ENCODE measurements at regions not wholly inside any gene's neighbourhood (a gene's known extent, or its start where the extent isn't known, plus 50 kb on each side); places are given as distances from the start of the nearest gene placed in this dataset.
"Not testable (repeated sequence)": the region's sequence is repeated elsewhere in the genome, so short reads cannot be mapped to it uniquely, and the experiment has no call there.

DNA sequence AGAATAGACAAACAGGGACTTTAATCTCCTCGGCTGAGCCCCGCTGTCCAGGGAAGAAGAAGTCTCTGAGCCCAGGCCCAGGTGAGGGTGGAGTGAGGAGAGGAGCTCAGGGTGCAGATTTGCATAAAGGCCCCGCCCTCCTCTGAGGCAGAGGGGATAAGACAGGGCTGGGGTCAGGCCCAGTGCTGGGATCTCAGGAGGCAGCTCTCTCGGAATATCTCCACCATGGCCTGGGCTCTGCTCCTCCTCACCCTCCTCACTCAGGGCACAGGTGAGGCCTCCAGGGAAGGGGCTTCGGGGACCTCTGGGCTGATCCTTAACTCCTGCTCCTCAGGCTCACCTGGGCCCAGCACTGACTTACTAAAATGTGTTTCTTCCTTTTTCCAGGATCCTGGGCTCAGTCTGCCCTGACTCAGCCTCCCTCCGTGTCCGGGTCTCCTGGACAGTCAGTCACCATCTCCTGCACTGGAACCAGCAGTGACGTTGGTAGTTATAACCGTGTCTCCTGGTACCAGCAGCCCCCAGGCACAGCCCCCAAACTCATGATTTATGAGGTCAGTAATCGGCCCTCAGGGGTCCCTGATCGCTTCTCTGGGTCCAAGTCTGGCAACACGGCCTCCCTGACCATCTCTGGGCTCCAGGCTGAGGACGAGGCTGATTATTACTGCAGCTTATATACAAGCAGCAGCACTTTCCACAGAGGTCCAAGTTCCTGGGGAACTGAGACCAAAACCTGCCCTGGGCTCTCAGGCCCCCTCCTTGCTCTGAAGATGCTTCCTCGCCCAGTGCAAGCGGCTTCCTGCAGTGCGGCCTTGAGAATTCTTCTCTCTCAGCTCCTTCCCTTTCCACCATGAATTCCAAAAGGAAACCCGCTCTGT, 90.2 kb downstream of the GGTLC2 start:
- not testable (repeated sequence) for H3K9me3 ChIP-seq (ENCODE audit: low read depth, low read length); H3K27me3 ChIP-seq (ENCODE audit: insufficient read depth, low read length); H3K4me3 ChIP-seq (ENCODE audit: low read length)
- peaks cover 19% of the 10 kb centered on the region for H3K4me1 ChIP-seq (ENCODE audit: insufficient read depth, low read length)

DNA sequence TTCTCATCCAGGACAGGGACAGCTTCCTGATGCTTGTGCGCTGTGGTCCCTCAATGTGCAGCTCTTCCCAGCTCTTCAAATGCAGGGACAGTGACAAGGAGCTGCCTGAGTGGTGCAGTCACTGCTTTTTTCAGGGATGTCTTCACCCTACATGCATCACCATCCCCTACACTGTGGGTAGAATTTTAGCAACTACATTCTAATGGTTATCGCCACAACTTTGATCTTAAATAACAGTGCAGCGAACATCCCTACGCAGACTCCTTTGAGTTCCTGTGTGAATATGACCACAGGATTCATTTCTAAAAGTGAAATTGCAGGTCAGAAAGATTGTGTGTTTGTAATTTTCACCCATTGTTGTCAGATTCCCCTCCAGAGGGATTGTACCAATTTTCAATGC, 90.9 kb downstream of the GGTLC2 start:
- not testable (repeated sequence) for H3K27me3 ChIP-seq (ENCODE audit: insufficient read depth, low read length); H3K4me3 ChIP-seq (ENCODE audit: low read length); H3K9me3 ChIP-seq (ENCODE audit: low read depth, low read length)
- peaks cover 19% of the 10 kb centered on the region for H3K4me1 ChIP-seq (ENCODE audit: insufficient read depth, low read length)

DNA sequence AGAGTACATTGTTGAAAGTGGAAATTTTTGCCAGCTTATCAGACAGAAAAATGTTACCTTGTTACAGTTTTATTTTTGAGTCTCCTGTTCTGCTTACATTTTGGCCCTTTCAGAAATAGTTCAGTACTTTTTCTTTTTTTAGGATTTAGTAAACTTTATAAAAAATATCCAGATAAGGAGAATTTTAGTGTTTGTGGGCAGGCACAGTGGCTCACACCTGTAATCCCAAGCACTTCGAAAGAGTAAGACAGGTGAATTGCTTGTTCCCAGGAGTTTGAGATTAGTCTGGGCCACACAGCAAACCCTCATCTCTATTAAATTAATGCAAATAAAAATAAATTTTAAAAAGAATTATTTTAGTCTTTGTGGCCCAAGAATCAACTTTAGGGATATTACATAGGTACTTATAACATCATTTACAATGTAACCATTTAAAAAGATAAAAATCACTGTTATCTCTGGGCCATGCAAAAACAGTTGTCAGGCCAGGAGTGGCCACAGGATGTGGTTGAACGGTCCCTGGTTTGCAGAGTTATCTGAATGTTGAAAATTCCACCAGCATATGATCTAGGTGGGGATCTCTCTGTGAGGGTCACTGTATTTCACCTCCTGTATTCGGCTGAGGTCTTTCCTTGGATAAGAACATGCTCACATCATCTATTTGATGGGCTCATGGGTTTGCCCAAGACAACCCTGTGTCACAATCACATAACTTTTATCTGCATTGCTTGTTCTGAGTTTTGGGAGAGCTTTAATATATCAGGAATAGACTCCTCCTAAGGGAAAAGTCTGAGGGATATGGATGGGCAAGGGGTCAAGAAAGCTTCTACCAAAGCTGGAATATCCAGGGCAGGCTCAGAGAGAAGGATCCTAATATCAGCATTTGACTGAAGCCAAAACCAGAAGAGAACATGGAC, 91.5 kb downstream of the GGTLC2 start:
- H3K9me3 ChIP-seq (ENCODE audit: low read depth, low read length): no peaks in the 10 kb centered on the region
- H3K27me3 ChIP-seq (ENCODE audit: insufficient read depth, low read length): peaks cover 2% of the 10 kb centered on the region
- peaks cover 19% of the 10 kb centered on the region for H3K4me1 ChIP-seq (ENCODE audit: insufficient read depth, low read length)
- H3K4me3 ChIP-seq (ENCODE audit: low read length): no peak overlapping the region

DNA sequence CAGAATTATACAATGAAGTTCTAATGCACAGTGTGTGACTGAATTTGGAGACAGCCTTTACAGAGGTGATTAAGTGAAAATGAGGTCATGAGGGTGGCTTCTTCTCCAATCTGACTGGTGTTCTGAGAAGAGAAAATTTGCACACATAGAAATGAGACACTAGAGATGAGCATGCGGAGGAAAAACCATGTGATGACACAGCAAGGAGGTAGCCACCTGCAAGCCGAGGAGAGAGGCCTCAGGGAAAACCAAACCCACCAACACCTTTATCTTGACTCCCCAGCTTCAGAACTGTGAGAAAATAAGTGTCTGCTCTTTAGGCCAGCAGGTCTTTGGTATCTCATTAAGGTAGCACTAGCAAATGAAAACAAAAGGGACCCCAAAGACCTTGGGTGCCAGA, 93.2 kb downstream of the GGTLC2 start:
- Histone ChIP-seq H3K9me3 (ENCODE audit: low read depth, low read length) (no peaks in the 10 kb centered on the region), H3K27me3 (ENCODE audit: insufficient read depth, low read length) (peaks cover 6% of the 10 kb centered on the region), H3K4me1 (ENCODE audit: insufficient read depth, low read length) (peaks cover 19% of the 10 kb centered on the region), H3K4me3 (ENCODE audit: low read length) (no peak overlapping the region)

DNA sequence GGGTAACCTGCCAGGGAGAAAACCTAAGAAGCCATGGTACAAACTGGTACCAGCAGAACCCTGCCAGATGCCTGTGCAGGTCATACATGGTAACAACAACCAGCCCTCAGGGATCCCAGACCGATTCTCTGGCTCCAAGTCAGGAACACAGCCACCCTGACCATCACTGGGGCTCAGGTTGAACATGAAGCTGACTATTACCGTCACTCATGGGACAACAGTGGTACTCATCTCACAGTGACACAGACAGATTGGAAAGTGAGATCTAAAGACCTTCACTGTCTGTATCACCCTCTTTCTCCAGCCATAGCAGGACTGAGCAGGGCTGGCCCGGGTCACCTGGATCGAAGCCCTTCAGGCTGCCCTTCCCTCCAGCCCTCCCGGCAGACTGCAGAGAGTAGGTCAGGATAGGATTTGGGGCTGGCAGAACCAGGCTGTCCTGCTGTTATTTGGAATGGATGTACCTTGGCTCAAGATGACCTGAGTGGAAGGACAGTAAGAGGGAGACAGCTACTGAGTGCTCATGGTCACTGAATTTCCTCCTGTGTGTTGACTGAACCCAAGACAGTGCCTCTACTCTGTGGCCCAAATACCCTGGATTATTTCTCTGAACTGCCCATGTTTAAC, 94.7 kb downstream of the GGTLC2 start:
- Histone ChIP-seq H3K27me3 (ENCODE audit: insufficient read depth, low read length) (peaks cover 6% of the 10 kb centered on the region), H3K4me3 (ENCODE audit: low read length) (no peak overlapping the region), H3K4me1 (ENCODE audit: insufficient read depth, low read length) (peaks cover 15% of the 10 kb centered on the region), H3K9me3 (ENCODE audit: low read depth, low read length) (no peaks in the 10 kb centered on the region)

DNA sequence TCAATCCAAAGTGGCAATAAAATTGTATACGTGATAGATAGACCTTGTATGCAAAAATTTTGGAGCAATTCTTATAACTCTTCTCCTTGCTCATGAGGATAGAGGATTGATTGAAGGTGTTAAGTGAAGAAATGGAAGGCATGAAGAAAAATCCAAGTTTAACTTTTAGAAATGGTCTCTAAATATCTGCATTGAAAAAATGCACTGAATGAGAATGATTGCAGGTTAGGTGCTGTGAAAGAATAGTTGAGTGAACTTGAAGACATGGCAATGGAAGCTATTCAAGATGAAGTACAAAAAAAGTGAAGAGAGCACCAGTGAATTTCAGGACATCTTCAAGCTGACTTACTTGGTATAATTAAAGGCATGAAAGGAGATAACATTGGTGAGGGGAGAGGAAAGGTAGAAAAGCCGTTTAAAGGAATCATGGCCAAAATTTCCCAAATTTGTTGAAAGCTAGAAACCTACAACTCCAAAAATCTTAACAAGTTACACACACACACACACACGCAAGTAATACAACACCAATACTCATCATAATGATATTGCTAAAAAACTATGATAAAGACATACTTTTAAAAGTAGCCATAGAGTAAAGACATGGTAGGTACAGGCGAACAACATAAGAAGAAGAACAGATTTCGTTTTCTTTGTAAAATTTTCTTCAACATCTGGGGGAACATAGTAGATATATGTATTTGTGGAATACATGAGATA, 96.3 kb downstream of the GGTLC2 start:
- Histone ChIP-seq H3K4me3 (ENCODE audit: low read length) (no peak overlapping the region), H3K9me3 (ENCODE audit: low read depth, low read length) (no peaks in the 10 kb centered on the region), H3K27me3 (ENCODE audit: insufficient read depth, low read length) (peaks cover 6% of the 10 kb centered on the region), H3K4me1 (ENCODE audit: insufficient read depth, low read length) (peaks cover 18% of the 10 kb centered on the region)

DNA sequence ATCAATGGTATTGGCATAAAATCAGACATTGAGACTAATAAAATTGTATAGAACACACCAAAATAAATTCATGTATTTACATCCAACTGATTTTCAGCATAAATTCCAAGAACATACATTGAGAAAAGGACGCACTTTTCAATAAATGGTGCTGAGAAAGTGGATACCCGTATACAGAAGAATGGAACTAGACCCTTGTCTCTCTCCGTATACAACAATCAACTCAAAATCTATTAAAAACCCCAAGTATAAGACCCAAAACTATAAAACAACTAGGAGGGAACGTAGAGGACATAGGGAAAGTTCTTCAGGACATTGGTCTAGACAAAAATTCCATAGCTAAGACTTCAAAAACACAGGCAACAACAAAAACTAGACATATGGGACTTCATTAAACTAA, 97.4 kb downstream of the GGTLC2 start:
- Histone ChIP-seq H3K27me3 (ENCODE audit: insufficient read depth, low read length) (peaks cover 6% of the 10 kb centered on the region), H3K9me3 (ENCODE audit: low read depth, low read length) (no peaks in the 10 kb centered on the region), H3K4me3 (ENCODE audit: low read length) (no peak overlapping the region), H3K4me1 (ENCODE audit: insufficient read depth, low read length) (peaks cover 24% of the 10 kb centered on the region)

DNA sequence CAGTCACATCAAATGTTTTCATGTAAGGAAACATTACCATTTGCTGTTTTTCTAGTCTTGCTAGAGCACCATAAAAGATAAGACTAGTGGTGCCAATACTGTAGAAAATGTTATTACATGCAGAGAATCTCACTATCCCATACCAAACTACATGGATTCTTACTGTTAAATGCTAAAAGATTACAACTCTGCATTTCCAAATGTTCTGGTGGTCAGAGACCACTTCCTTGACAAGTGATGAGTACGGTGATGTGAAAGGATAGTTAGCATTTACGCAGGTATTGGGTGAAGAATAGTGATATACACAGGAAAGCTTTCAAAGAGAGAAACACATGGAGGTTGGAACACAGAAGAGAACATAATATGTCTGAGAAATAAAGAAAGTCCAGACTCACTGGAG, 98.2 kb downstream of the GGTLC2 start:
- Histone ChIP-seq H3K4me3 (ENCODE audit: low read length) (no peak overlapping the region), H3K4me1 (ENCODE audit: insufficient read depth, low read length) (peaks cover 29% of the 10 kb centered on the region), H3K27me3 (ENCODE audit: insufficient read depth, low read length) (peaks cover 6% of the 10 kb centered on the region), H3K9me3 (ENCODE audit: low read depth, low read length) (no peaks in the 10 kb centered on the region)

DNA sequence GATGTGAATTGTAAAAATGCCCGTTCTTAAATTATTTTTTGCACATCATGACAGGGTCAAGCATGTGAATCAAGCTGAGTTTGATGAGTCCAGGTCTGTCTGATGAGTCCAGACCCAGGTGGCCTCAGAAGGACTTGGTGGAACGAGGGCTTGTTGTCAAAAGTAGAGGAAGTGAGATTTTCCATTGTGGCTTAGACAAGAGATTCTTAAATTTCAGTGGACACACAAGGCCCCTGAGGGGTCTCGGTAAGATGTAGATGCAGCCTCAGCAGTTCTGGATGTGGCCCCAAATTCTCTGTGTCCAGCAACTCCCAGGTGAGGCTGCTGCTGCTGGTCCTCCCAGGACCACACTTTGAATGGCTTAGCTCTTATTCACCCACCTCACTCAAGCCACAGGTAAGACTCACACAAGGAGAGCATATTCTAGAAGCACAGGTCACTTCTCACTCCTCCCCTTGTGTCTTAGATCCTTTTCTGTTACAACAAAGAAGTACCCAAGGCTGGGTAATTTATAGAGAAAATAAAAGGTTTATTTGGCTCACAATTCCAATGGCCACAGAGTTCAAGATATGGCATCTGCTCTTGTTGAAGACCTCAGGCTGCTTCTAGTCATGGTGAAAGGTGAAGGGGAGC, 98.8 kb downstream of the GGTLC2 start:
- H3K27me3 ChIP-seq (ENCODE audit: insufficient read depth, low read length): peaks cover 6% of the 10 kb centered on the region
- H3K4me1 ChIP-seq (ENCODE audit: insufficient read depth, low read length): peaks cover 30% of the 10 kb centered on the region
- H3K4me3 ChIP-seq (ENCODE audit: low read length): no peak overlapping the region
- H3K9me3 ChIP-seq (ENCODE audit: low read depth, low read length): no peaks in the 10 kb centered on the region

DNA sequence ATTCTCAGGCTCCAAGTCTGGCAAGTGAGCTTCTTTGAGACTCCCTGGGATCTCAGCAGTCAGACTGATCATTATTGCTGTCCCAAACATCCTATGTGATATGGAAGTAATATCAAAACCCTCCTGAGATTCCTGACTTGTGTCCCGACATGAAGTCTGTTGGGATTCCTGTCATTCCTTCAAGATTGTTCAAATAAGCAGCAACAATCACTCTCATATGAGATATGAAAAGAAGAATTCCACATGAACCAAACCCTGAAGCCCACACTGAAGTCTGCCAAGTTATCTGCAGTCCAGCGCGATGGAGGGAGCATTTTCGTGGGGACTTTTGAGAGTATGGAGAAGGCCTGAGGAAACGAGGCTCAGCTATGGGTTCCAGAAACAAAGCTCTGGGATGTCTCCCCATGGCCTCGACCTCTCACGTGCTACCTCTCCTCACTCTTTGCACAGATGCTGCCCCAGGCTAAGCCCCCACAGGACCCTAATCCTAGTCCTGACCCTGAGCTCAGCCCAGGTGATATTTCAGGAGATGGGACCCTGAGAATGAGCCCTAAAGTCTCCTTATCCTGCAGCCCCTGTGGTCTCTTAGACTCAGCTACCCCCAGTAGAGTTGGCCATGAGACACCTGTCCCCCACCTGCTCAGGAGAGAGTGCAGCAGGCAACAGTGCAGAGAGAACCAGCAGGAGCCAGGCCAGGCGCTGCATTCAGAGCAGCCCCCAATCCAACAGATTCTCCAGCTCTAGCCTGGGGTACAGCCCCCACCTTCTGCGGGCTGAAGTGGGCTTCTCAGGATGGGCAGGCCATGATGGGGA, 100.2 kb downstream of the GGTLC2 start:
- no peaks in the 10 kb centered on the region for H3K9me3 ChIP-seq (ENCODE audit: low read depth, low read length)
- peaks cover 31% of the 10 kb centered on the region for H3K4me1 ChIP-seq (ENCODE audit: insufficient read depth, low read length)
- no peak overlapping the region for H3K4me3 ChIP-seq (ENCODE audit: low read length)
- peaks cover 6% of the 10 kb centered on the region for H3K27me3 ChIP-seq (ENCODE audit: insufficient read depth, low read length)

DNA sequence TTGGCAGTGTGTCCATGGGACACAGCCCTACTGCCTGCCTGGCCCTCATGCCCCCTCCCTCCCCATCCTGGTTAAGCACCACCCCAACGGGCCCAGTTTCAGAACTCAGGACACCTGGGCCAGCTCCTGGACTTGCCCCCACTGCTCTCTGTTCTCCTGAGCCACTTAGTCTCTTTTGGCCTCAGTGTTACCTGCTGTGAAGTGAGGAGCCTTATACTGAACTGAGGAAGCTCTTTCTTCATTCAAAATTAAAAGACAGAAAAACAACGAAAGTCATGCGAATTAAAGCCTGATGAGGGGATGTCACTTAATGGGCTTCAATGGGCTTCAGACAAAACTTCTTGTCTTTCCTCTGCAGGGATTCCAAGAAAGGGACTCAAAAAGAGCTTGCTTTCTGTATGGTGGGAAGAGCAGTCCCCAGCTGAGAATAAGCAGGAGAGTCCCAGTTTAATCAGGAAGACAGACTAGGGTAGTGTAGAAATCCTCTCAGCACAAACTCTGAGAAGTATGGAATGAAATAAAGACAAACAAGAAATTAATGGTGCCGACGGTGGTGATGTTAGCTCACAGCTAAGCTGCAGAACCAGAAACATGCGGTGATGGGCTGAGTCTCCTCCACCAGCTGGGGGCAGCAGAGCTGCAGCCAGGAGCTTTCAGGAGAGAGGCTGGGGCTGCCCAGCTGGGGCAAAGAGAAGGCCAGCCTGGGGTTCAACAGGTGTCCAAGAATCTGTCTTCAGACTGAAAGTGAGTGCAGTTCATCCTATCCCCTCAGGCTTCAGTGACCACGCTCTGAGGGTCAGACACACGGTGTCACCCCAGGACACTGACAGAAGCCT, 101.0 kb downstream of the GGTLC2 start:
- H3K4me1 ChIP-seq (ENCODE audit: insufficient read depth, low read length): peaks cover 31% of the 10 kb centered on the region
- no peaks in the 10 kb centered on the region for H3K9me3 ChIP-seq (ENCODE audit: low read depth, low read length)
- H3K27me3 ChIP-seq (ENCODE audit: insufficient read depth, low read length): peaks cover 6% of the 10 kb centered on the region
- no peak overlapping the region for H3K4me3 ChIP-seq (ENCODE audit: low read length)

DNA sequence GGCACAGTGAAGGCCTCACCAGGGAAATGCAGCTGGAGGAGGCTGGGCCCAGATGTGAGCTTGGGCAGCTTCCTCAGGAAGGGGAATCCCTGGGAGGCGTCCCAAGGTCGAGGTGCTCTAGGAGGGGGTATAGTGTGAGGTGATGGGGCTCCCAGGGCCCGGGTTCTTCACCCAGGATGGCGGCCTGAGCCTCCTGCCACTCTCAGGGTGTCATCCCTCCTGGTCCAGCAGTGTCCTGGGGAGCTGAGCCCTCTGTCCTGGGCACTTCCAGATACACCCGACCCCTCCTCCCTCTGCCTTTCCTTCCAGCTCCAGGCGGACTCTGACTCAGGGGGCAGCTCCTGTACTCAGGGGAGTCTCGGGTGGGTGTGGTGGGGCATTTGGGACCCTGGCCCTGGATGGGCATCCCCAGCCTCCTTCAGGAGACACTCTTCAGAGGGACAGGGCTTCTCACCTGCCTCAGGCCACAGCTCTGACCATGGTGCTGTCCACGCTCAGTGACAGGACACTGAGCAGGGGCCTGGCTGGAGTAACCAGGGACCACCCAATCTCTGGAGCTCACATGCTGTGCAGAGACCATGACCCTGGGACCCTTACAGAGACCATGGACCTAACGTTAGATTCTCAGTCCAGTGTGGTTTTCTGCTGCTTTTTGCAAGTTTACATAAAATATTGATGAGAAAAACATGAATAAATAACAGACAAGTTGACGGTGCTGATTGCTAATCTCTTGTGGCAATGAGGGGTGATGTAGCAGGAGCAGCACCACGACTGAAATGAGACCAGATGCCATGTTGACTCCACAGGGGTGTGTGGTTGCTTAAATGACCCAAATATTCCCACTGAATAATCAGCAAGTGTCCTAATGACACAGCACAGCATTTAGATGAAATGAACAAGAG, 101.9 kb downstream of the GGTLC2 start:
- H3K9me3 ChIP-seq (ENCODE audit: low read depth, low read length): no peaks in the 10 kb centered on the region
- no peak overlapping the region for H3K4me3 ChIP-seq (ENCODE audit: low read length)
- peaks cover 31% of the 10 kb centered on the region for H3K4me1 ChIP-seq (ENCODE audit: insufficient read depth, low read length)
- peaks cover 3% of the 10 kb centered on the region for H3K27me3 ChIP-seq (ENCODE audit: insufficient read depth, low read length)

Measured in mononuclear cell (primary cell).